Fibroblast of mammary gland (primary cell): ENCODE measurements at regions not wholly inside any gene's neighbourhood (a gene's known extent, or its start where the extent isn't known, plus 50 kb on each side); places are given as distances from the start of the nearest gene placed in this dataset.

Source experiments
- DNase-seq: peaks from one replicate; pipeline ENCODE4 v3.0.0-alpha.2; 2010; ENCODE audit warnings: low read depth
- H3K4me3 ChIP-seq: 2 replicates; pipeline ENCODE4 v1.5.1; 2011; ENCODE audit warnings: low read depth, mild to moderate bottlenecking, low read length, moderate library complexity; ENCODE audit not compliant: control insufficient read depth
- CTCF ChIP-seq: conservative IDR thresholded peaks from 2 replicates; pipeline ENCODE4 v1.5.1; 2011; ENCODE audit warnings: low read depth, low read length, inconsistent platforms; ENCODE audit not compliant: control insufficient read depth, insufficient read depth

DNA sequence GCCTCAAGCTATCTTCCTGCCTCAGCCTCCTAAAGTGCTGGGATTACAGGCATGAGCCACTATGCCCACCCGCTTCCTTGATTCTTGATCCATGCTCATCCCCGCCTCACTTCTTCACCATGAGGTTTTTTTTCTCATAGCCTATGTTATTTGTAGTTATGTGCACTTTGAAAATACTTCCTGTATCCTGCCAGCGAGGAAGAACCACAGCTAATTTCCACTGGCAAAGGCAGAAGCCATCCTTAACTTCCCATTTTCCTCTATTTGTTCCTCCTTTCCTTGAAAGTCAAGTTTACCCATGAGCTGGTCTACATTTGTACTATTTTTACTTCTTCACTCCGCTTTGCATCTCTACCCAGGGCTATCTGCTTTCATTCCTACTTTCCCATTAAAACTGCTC lies 189.7 kb upstream of the ZFHX3 start:
- H3K4me3 ChIP-seq: no peak overlapping the region
- no peak for DNase-seq
- TF ChIP-seq CTCF: no peak

DNA sequence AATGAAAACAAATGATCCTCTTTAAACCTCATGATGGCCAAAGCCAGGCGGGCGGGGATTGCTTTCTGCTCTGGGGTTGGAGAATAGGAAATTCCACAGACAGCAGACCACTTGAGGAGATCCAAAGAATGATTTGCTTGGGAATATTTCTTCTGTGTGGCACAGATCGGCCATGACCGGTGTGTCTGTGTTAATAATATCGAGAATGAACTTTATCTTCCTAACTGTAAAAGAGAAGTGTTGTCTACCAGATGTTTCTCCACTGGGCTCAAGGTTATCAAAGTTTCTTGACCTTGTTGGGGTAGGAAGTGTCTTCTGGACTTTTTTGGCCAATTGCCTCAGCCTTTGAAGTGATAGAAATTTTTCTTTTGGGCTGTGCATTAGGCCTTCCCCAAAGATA lies 186.6 kb upstream of the ZFHX3 start:
- H3K4me3 ChIP-seq: no peak overlapping the region
- DNase-seq: no peak
- no peak for TF ChIP-seq CTCF

GRCh38 chr16:73233846-73234424 lies 186.0 kb upstream of the ZFHX3 start:
- no peak for DNase-seq
- no peak overlapping the region for H3K4me3 ChIP-seq
- TF ChIP-seq CTCF: no peak

DNA sequence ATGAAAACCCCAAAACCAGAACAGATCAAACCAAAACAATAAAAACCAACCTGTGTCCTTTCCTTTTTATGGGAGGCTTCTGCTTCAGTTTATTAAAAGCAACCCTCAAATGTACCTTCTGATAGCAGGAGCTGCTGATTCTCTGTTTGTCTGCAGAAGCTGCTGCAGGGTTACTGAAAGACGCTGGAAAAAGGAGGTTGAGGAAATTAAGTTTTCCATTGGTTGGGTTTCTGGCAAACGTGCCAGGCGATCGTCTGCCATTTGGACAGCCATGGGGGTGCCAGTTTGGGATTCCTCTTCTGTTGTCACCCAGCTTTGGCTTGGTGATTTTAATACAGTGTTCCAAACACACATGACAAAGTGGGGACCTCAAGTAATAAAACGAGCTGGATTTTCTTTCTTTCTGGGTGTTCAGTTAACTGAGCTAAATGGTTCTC lies 185.4 kb upstream of the ZFHX3 start:
- DNase-seq: no peak
- no peak for TF ChIP-seq CTCF
- H3K4me3 ChIP-seq: no peak overlapping the region

DNA sequence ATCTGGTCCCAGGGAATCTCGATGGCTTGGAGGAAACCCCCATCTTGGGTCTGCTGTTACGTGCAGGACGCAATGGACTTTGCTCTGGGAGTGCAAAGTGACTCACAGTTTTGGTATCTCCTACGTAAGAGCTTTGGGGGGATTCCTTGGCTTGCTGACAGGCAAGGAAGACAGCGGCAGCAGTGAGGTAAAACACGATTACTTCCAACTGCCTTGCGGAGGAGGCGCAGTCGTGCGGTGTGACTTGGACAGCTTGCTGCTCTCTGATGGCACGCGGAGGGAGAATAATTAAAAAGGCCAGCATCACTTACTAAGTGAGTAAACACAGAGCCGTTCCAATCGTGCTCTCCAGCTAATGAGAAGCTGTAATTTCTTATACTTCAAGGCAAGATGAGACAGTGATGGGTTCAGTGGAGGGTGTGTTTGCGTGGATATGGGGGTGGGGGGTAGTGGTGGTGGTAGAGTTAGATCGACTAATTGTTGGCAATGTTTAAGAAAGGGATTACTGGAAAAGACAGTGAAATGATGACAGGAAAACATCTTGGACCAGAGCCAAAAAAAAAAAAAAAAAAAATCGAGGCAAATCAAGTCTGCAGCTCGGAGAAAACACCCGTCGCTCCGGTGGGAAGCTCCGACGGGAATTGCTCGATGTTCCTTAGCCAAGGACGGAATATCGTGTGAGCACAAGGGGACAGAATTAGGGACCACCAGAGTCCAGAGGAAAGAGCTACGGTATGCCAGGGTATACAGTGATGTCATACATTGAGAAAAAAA lies 184.8 kb upstream of the ZFHX3 start:
- DNase-seq: peak; percentile 94
- peak overlapping the region; percentile 22 for H3K4me3 ChIP-seq

GRCh38 chr16:73231944-73232554 lies 184.1 kb upstream of the ZFHX3 start:
- TF ChIP-seq CTCF: no peak

More for the DNA sequence above, 184.8 kb upstream of the ZFHX3 start:
- no peak for TF ChIP-seq CTCF

More at GRCh38 chr16:73231944-73232554, 184.1 kb upstream of the ZFHX3 start:
- DNase-seq: no peak
- H3K4me3 ChIP-seq: no peak overlapping the region
